Heart left ventricle (tissue), 13 donors: ENCODE measurements at regions not wholly inside any gene's neighbourhood (a gene's known extent, or its start where the extent isn't known, plus 50 kb on each side); places are given as distances from the start of the nearest gene placed in this dataset.

ENCODE experiments used
- CTCF ChIP-seq, 12 donors: fragments of 200-600 bp; sonication (generic) in 4 of 12; IDR thresholded peaks; one replicate each; pipeline versions ENCODE4 v1.5.0 to v1.8.0; 2018 to 2022; ENCODE audit warnings: antibody characterized with exemption in 12 of 12, mild to moderate bottlenecking in 5 of 12
- POLR2A ChIP-seq, 2 donors: fragments of 450-650 bp; IDR thresholded peaks; one replicate each; pipeline ENCODE4 v1.6.1; 2017; ENCODE audit warnings: antibody characterized with exemption in 2 of 2, mild to moderate bottlenecking in 2 of 2, moderate library complexity in 2 of 2
- donor health status: ischemic (EF 13 %, LVEDD 7.1; RV severe dilation, severe dysfunction).
- donor health status: DM: no; HTN: yes; CAD: no.
- donor health status: DM: no; HTN: no; CAD: no.
- donor health status: ischemic (EF 25% LVEDD 6.9; RV normal size, moderate dysfunction).
- donor health status: ischemic (EF 25% LVEDD 5.7; RV mildly dilated, moderate dysfunction).
- donor health status: ischemic (EF 35%, LVEDD 5.7; RV mildly dilated, moderate dysfunction).
- donor health status: nonischemic (EF 11% LVEDD 7.7; RV severe dilation, severe dysfunction).
- donor health status: DM: yes; HTN: yes; CAD: no.
- donor health status: PGD.
- donor health status: ischemic (EF 29% LVEDD 5.4; RV normal size, mild dysfunction).
- donor health status: nonischemic (EF 23%, LVEDD 6.1; RV moderate dilation, normal function).

GRCh38 chr20:51258582-51259165 lies 235.8 kb upstream of the KCNG1 start:
- no peak for TF ChIP-seq CTCF (IDR thresholded peaks at IDR 0.05)
- TF ChIP-seq POLR2A (IDR thresholded peaks at IDR 0.05): no peak
